GM12873 (cell line): ENCODE measurements at regions not wholly inside any gene's neighbourhood (a gene's known extent, or its start where the extent isn't known, plus 50 kb on each side); places are given as distances from the start of the nearest gene placed in this dataset.

Source experiments
- TF ChIP-seq, protein P1 (sequence below): IDR thresholded peaks from 2 replicates; pipeline ENCODE4 v1.5.1; 2012; ENCODE audit warnings: low read depth, mild to moderate bottlenecking, moderate library complexity, low read length, control low read depth; ENCODE audit not compliant: insufficient read depth; ENCODE audit errors: missing control alignments

DNA sequence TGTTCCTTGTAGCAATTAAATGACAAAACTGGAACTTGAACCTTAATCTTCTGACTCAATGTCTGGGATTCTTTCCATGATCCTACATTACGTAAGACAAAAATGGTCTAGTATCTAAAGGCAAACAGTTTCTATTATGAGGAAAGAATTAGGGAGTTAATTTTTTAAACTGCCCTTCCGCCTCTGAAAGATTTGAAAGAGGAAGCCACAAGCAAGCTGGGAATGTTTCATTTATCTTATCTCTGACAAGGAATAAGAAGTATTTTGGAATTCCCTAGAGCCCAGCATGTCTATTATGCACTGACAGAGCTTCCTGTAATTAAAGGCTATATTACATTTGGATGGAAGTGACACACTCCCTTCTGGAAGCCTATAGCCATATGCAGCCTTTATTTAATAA, 558.8 kb upstream of the CDH2 start:
- TF ChIP-seq, protein P1, sequence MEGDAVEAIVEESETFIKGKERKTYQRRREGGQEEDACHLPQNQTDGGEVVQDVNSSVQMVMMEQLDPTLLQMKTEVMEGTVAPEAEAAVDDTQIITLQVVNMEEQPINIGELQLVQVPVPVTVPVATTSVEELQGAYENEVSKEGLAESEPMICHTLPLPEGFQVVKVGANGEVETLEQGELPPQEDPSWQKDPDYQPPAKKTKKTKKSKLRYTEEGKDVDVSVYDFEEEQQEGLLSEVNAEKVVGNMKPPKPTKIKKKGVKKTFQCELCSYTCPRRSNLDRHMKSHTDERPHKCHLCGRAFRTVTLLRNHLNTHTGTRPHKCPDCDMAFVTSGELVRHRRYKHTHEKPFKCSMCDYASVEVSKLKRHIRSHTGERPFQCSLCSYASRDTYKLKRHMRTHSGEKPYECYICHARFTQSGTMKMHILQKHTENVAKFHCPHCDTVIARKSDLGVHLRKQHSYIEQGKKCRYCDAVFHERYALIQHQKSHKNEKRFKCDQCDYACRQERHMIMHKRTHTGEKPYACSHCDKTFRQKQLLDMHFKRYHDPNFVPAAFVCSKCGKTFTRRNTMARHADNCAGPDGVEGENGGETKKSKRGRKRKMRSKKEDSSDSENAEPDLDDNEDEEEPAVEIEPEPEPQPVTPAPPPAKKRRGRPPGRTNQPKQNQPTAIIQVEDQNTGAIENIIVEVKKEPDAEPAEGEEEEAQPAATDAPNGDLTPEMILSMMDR: no peak

DNA sequence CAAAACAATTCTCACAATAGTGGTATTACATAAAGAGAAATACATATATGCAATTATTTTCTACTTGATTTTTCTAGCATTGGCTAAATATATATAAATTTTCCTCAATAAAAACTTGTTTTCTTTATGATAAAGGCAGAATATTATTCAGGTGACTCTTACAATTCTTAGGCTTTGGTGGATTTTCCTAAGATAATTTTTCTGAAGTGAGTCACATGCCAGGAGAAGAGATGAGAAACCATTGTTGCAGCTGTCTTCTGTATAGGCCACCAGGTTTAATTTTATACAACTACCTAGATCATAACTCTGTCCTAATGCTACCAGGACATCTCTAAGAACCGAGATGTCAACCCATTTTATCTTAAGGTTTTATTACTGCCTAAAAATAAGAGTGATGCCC, 552.4 kb upstream of the CDH2 start:
- TF ChIP-seq, protein P1: no peak

DNA sequence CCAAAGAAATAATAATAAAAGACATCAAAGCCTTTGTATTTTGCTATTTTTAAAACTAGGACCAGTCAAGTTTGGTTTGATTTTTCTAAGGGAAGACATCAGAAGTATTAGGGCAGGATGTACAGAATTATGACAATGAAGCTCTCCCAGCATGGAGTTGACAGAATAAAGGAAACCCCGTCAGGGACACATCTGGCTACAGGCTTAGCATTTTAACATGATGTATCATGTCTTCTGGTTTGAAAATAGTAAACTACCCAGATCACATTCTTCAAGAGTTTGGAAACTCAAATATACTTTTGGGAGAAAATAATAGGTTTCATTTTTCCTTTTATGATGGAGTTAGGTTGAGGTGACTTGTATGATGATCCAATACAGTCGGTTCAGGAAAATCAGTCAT, 552.0 kb upstream of the CDH2 start:
- TF ChIP-seq, protein P1: no peak

DNA sequence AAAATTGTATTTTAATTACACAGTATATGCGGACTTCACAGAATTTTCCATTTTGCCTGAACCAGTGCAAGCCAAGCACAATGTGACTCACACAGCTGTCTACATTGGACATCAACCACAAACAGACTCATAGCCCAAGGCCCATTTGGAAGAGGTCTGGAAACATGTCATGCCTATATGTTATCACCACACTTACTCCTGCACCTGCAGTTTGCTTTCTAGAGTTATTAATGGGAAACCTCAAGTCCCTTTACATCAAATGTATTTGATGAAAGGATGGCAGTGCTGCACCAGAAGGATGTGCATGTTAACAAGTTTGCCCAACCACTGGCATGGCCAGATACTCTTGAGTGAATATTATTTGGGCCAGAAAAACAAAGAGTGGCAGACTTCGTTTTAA, 548.9 kb upstream of the CDH2 start:
- TF ChIP-seq, protein P1: no peak

DNA sequence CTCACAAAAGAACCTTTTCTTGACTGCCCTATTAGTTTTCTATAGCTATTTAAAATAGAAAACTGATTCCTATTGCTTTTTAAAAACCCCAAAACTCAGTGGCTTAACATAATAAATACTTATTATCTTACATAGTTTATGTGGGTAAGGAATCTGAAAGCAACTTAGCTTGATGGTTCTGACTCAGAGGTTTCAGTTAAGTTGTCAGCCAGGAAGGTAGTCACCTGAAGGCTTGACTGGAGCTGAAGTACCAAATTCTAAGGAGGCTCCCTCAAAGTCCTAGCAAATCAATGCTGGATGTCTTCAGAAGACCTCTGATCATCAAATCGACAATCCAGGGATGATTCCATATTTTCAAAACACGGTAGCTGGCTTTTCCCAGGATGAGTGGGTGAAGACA, 546.6 kb upstream of the CDH2 start:
- TF ChIP-seq, protein P1: no peak

DNA sequence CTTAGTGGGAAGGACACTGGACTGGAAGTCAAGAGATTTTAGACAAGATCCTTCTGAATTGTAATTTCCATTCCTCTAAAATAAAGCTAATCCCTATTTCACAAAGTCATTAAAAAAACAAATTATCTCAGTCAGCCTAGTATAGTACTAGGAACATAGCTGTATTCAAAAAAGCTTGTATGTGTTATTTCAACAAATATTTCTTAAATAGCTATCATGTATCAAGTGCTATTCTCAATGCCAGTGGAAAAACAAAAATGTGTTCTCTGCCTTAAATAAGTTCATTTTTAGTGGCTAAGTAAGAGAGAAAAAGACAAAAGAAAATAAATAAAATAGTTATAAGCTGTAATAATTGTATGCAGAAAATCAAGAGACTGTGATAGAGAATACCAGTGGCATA, 541.8 kb upstream of the CDH2 start:
- TF ChIP-seq, protein P1: no peak

DNA sequence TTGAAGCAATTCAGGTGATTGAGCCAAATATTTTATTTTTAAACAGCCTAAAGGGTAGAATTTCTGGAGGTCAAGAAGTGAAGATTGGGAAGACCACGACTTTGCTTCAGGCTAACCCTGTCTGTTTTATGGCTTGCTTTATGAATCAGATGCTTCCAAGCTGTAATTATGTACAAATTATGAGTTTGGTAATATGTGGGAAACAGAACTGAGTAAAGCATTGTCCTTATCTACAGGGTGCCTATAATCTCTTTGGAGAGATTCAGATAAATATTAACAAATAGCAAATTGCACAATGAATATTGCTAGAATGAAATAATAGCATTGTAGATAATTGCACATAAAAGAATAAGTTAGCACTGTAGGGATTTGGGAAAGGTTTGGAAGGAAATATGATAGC, 539.4 kb upstream of the CDH2 start:
- TF ChIP-seq, protein P1: no peak
